ENCODE measurements at regions not wholly inside any gene's neighbourhood (a gene's known extent, or its start where the extent isn't known, plus 50 kb on each side); places are given as distances from the start of the nearest gene placed in this dataset.
A peak's percentile ranks its signal among the peaks of the same experiment; 100 is the strongest.

- H3K36me3 ChIP-seq (ENCODE audit: control insufficient read depth, insufficient read depth, low read length) = no peaks in the 10 kb centered on the region
These were observed 171.6 kb upstream of the WSCD2 start for GRCh38 chr12:107957459-107957858.

GRCh38 chr12:107963635-107964034 is 165.5 kb upstream of the WSCD2 start:
- H4K5ac ChIP-seq (ENCODE audit: low read length) = no peak overlapping the region
- H3K4me3 ChIP-seq (ENCODE audit: low read length) = no peak overlapping the region
- no peak overlapping the region for H3K18ac ChIP-seq (ENCODE audit: low read length)
- no peaks in the 10 kb centered on the region for H3K79me1 ChIP-seq (ENCODE audit: low read length)
- WGBS (ENCODE audit: extremely low coverage, insufficient coverage, low lambda C conversion rate) = no CpG with 5 or more reads among the region's 6 CpGs
- no peaks in the 10 kb centered on the region for H3K36me3 ChIP-seq (ENCODE audit: control insufficient read depth, insufficient read depth, low read length)
- DNase-seq = no peak
- no peaks in the 10 kb centered on the region for H3K27me3 ChIP-seq (ENCODE audit: insufficient read depth, low read length, poor library complexity)
- H2BK15ac ChIP-seq (replicated peaks; ENCODE audit: low read depth) = no peak overlapping the region
- no peak overlapping the region for H3K4ac ChIP-seq (ENCODE audit: low read depth, low read length)
- no peaks in the 10 kb centered on the region for H3K79me2 ChIP-seq (ENCODE audit: control insufficient read depth, insufficient read depth, low read length)
- H3K4me2 ChIP-seq (ENCODE audit: low read length) = no peak overlapping the region
- no peak overlapping the region for H3K9ac ChIP-seq (ENCODE audit: low read length)
- H2AK5ac ChIP-seq (ENCODE audit: low read length) = no peak overlapping the region
- H2BK5ac ChIP-seq (ENCODE audit: low read length) = no peak overlapping the region
- H4K8ac ChIP-seq (ENCODE audit: low read depth, low read length) = no peak overlapping the region
- no peak overlapping the region for H3K27ac ChIP-seq (ENCODE audit: low read depth, low read length)
- H3K23ac ChIP-seq (ENCODE audit: low read length) = no peak overlapping the region
- H3K4me1 ChIP-seq (ENCODE audit: control insufficient read depth, low read depth, low read length) = no peaks in the 10 kb centered on the region
- H3K56ac ChIP-seq (ENCODE audit: low read length) = no peak overlapping the region
- no peak overlapping the region for H2BK120ac ChIP-seq (ENCODE audit: low read depth, low read length)

More at GRCh38 chr12:107957459-107957858, 171.6 kb upstream of the WSCD2 start:
- Histone ChIP-seq H2AK5ac (ENCODE audit: low read length) (no peak overlapping the region), H2BK15ac (replicated peaks; ENCODE audit: low read depth) (no peak overlapping the region), H3K56ac (ENCODE audit: low read length) (no peak overlapping the region), H3K27me3 (ENCODE audit: insufficient read depth, low read length, poor library complexity) (no peaks in the 10 kb centered on the region), H2BK5ac (ENCODE audit: low read length) (no peak overlapping the region), H3K4me2 (ENCODE audit: low read length) (no peak overlapping the region), H3K4me3 (ENCODE audit: low read length) (no peak overlapping the region), H3K23ac (ENCODE audit: low read length) (no peak overlapping the region), H4K8ac (ENCODE audit: low read depth, low read length) (no peak overlapping the region), H2BK120ac (ENCODE audit: low read depth, low read length) (no peak overlapping the region), H3K27ac (ENCODE audit: low read depth, low read length) (no peak overlapping the region), H3K4me1 (ENCODE audit: control insufficient read depth, low read depth, low read length) (no peaks in the 10 kb centered on the region), H3K79me2 (ENCODE audit: control insufficient read depth, insufficient read depth, low read length) (no peaks in the 10 kb centered on the region), H3K18ac (ENCODE audit: low read length) (no peak overlapping the region), H3K4ac (ENCODE audit: low read depth, low read length) (no peak overlapping the region), H4K5ac (ENCODE audit: low read length) (no peak overlapping the region), H3K79me1 (ENCODE audit: low read length) (no peaks in the 10 kb centered on the region), H3K9ac (ENCODE audit: low read length) (no peak overlapping the region)
- no peak for DNase-seq

- H3K4me2 ChIP-seq (ENCODE audit: low read length) = no peak overlapping the region
- H3K36me3 ChIP-seq (ENCODE audit: control insufficient read depth, insufficient read depth, low read length) = no peaks in the 10 kb centered on the region
- H3K56ac ChIP-seq (ENCODE audit: low read length) = no peak overlapping the region
- no peaks in the 10 kb centered on the region for H3K4me1 ChIP-seq (ENCODE audit: control insufficient read depth, low read depth, low read length)
- H3K79me2 ChIP-seq (ENCODE audit: control insufficient read depth, insufficient read depth, low read length) = no peaks in the 10 kb centered on the region
- H3K4me3 ChIP-seq (ENCODE audit: low read length) = no peak overlapping the region
- H2BK5ac ChIP-seq (ENCODE audit: low read length) = no peak overlapping the region
- no peak overlapping the region for H2BK15ac ChIP-seq (replicated peaks; ENCODE audit: low read depth)
- no peaks in the 10 kb centered on the region for H3K27me3 ChIP-seq (ENCODE audit: insufficient read depth, low read length, poor library complexity)
- no peak overlapping the region for H3K4ac ChIP-seq (ENCODE audit: low read depth, low read length)
- no peak overlapping the region for H4K5ac ChIP-seq (ENCODE audit: low read length)
- no peaks in the 10 kb centered on the region for H3K79me1 ChIP-seq (ENCODE audit: low read length)
- H2BK120ac ChIP-seq (ENCODE audit: low read depth, low read length) = no peak overlapping the region
- H3K23ac ChIP-seq (ENCODE audit: low read length) = no peak overlapping the region
- DNase-seq = peak; percentile 6
- WGBS (ENCODE audit: extremely low coverage, insufficient coverage, low lambda C conversion rate) = no CpG with 5 or more reads among the region's 4 CpGs
- H4K8ac ChIP-seq (ENCODE audit: low read depth, low read length) = no peak overlapping the region
- H3K9ac ChIP-seq (ENCODE audit: low read length) = no peak overlapping the region
- no peak overlapping the region for H3K27ac ChIP-seq (ENCODE audit: low read depth, low read length)
- no peak overlapping the region for H2AK5ac ChIP-seq (ENCODE audit: low read length)
- no peak overlapping the region for H3K18ac ChIP-seq (ENCODE audit: low read length)
These were observed 161.9 kb upstream of the WSCD2 start for GRCh38 chr12:107967170-107967569.

GRCh38 chr12:107973950-107974349 is 155.1 kb upstream of the WSCD2 start:
- H2BK5ac ChIP-seq (ENCODE audit: low read length) = no peak overlapping the region
- no peak overlapping the region for H2BK15ac ChIP-seq (replicated peaks; ENCODE audit: low read depth)
- H3K56ac ChIP-seq (ENCODE audit: low read length) = no peak overlapping the region
- H3K4ac ChIP-seq (ENCODE audit: low read depth, low read length) = no peak overlapping the region
- H2AK5ac ChIP-seq (ENCODE audit: low read length) = no peak overlapping the region
- no peak overlapping the region for H4K8ac ChIP-seq (ENCODE audit: low read depth, low read length)
- no peak overlapping the region for H2BK120ac ChIP-seq (ENCODE audit: low read depth, low read length)
- H3K79me1 ChIP-seq (ENCODE audit: low read length) = no peaks in the 10 kb centered on the region
- H3K4me2 ChIP-seq (ENCODE audit: low read length) = no peak overlapping the region
- H3K9ac ChIP-seq (ENCODE audit: low read length) = no peak overlapping the region
- H3K27ac ChIP-seq (ENCODE audit: low read depth, low read length) = no peak overlapping the region
- H3K23ac ChIP-seq (ENCODE audit: low read length) = no peak overlapping the region
- H3K4me3 ChIP-seq (ENCODE audit: low read length) = no peak overlapping the region
- H3K79me2 ChIP-seq (ENCODE audit: control insufficient read depth, insufficient read depth, low read length) = no peaks in the 10 kb centered on the region
- peaks cover 3% of the 10 kb centered on the region for H3K27me3 ChIP-seq (ENCODE audit: insufficient read depth, low read length, poor library complexity)
- H3K4me1 ChIP-seq (ENCODE audit: control insufficient read depth, low read depth, low read length) = no peaks in the 10 kb centered on the region
- no peak overlapping the region for H3K18ac ChIP-seq (ENCODE audit: low read length)
- H4K5ac ChIP-seq (ENCODE audit: low read length) = no peak overlapping the region
- no peaks in the 10 kb centered on the region for H3K36me3 ChIP-seq (ENCODE audit: control insufficient read depth, insufficient read depth, low read length)
- DNase-seq = no peak

- H3K27ac ChIP-seq (ENCODE audit: low read depth, low read length) = no peak overlapping the region
- no peak overlapping the region for H3K23ac ChIP-seq (ENCODE audit: low read length)
- H3K4ac ChIP-seq (ENCODE audit: low read depth, low read length) = no peak overlapping the region
- H3K27me3 ChIP-seq (ENCODE audit: insufficient read depth, low read length, poor library complexity) = peaks cover 3% of the 10 kb centered on the region
- H3K18ac ChIP-seq (ENCODE audit: low read length) = no peak overlapping the region
- no peaks in the 10 kb centered on the region for H3K79me1 ChIP-seq (ENCODE audit: low read length)
- H3K4me3 ChIP-seq (ENCODE audit: low read length) = no peak overlapping the region
- no peak overlapping the region for H4K8ac ChIP-seq (ENCODE audit: low read depth, low read length)
- H2AK5ac ChIP-seq (ENCODE audit: low read length) = no peak overlapping the region
- H2BK120ac ChIP-seq (ENCODE audit: low read depth, low read length) = no peak overlapping the region
- no peaks in the 10 kb centered on the region for H3K36me3 ChIP-seq (ENCODE audit: control insufficient read depth, insufficient read depth, low read length)
- H4K5ac ChIP-seq (ENCODE audit: low read length) = no peak overlapping the region
- no peak overlapping the region for H3K9ac ChIP-seq (ENCODE audit: low read length)
- DNase-seq = no peak
- no peak overlapping the region for H3K4me2 ChIP-seq (ENCODE audit: low read length)
- no peaks in the 10 kb centered on the region for H3K79me2 ChIP-seq (ENCODE audit: control insufficient read depth, insufficient read depth, low read length)
- no peak overlapping the region for H3K56ac ChIP-seq (ENCODE audit: low read length)
- no peak overlapping the region for H2BK15ac ChIP-seq (replicated peaks; ENCODE audit: low read depth)
- H3K4me1 ChIP-seq (ENCODE audit: control insufficient read depth, low read depth, low read length) = no peaks in the 10 kb centered on the region
- H2BK5ac ChIP-seq (ENCODE audit: low read length) = no peak overlapping the region
These were observed 152.8 kb upstream of the WSCD2 start for GRCh38 chr12:107976331-107976730.

GRCh38 chr12:107978201-107978600 is 150.9 kb upstream of the WSCD2 start:
- no peak overlapping the region for H3K23ac ChIP-seq (ENCODE audit: low read length)
- no peak overlapping the region for H3K56ac ChIP-seq (ENCODE audit: low read length)
- no peak overlapping the region for H2BK15ac ChIP-seq (replicated peaks; ENCODE audit: low read depth)
- H3K9ac ChIP-seq (ENCODE audit: low read length) = no peak overlapping the region
- H3K36me3 ChIP-seq (ENCODE audit: control insufficient read depth, insufficient read depth, low read length) = no peaks in the 10 kb centered on the region
- no peak overlapping the region for H2BK120ac ChIP-seq (ENCODE audit: low read depth, low read length)
- H3K79me1 ChIP-seq (ENCODE audit: low read length) = no peaks in the 10 kb centered on the region
- no peak overlapping the region for H3K18ac ChIP-seq (ENCODE audit: low read length)
- no peaks in the 10 kb centered on the region for H3K4me1 ChIP-seq (ENCODE audit: control insufficient read depth, low read depth, low read length)
- no peak overlapping the region for H2AK5ac ChIP-seq (ENCODE audit: low read length)
- no peak overlapping the region for H2BK5ac ChIP-seq (ENCODE audit: low read length)
- DNase-seq = no peak
- no peak overlapping the region for H3K27ac ChIP-seq (ENCODE audit: low read depth, low read length)
- H3K4me3 ChIP-seq (ENCODE audit: low read length) = no peak overlapping the region
- H3K4me2 ChIP-seq (ENCODE audit: low read length) = no peak overlapping the region
- H4K5ac ChIP-seq (ENCODE audit: low read length) = no peak overlapping the region
- H3K27me3 ChIP-seq (ENCODE audit: insufficient read depth, low read length, poor library complexity) = no peaks in the 10 kb centered on the region
- H3K79me2 ChIP-seq (ENCODE audit: control insufficient read depth, insufficient read depth, low read length) = no peaks in the 10 kb centered on the region
- H4K8ac ChIP-seq (ENCODE audit: low read depth, low read length) = no peak overlapping the region
- H3K4ac ChIP-seq (ENCODE audit: low read depth, low read length) = no peak overlapping the region
- no CpG with 5 or more reads among the region's 5 CpGs for WGBS (ENCODE audit: extremely low coverage, insufficient coverage, low lambda C conversion rate)

Measured in mesendoderm (in vitro differentiated cells).